ENCODE measurements at regions not wholly inside any gene's neighbourhood (a gene's known extent, or its start where the extent isn't known, plus 50 kb on each side); places are given as distances from the start of the nearest gene placed in this dataset.

GRCh38 chr20:52683761-52684160 lies 288.4 kb upstream of the TSHZ2 start:
- TF ChIP-seq CTCF (IDR thresholded peaks at IDR 0.05; ENCODE audit: poor library complexity, severe bottlenecking) (no peak), REST (IDR thresholded peaks at IDR 0.05; ENCODE audit: borderline replicate concordance) (no peak), POLR2AphosphoS5 (IDR thresholded peaks at IDR 0.05) (no peak), MXI1 (conservative IDR thresholded peaks at IDR 0.05; ENCODE audit: poor library complexity, severe bottlenecking) (no peak), RAD21 (conservative IDR thresholded peaks at IDR 0.05) (no peak), EZH2 (IDR thresholded peaks at IDR 0.05; ENCODE audit: borderline replicate concordance, insufficient read depth, low read length, poor library complexity, severe bottlenecking) (no peak), TAF1 (IDR thresholded peaks at IDR 0.05; ENCODE audit: low read depth) (no peak), SMC3 (conservative IDR thresholded peaks at IDR 0.05; ENCODE audit: poor library complexity) (no peak)
